PFSK-1 (cell line): ENCODE measurements at regions not wholly inside any gene's neighbourhood (a gene's known extent, or its start where the extent isn't known, plus 50 kb on each side); places are given as distances from the start of the nearest gene placed in this dataset.

Experiments
- FOXP2 ChIP-seq: optimal IDR thresholded peaks from 2 replicates; pipeline ENCODE3; 2011; ENCODE audit warnings: borderline replicate concordance, control low read depth, inconsistent platforms; ENCODE audit not compliant: insufficient read depth; ENCODE audit errors: extremely low read length, extremely low read depth
- POLR2AphosphoS5 ChIP-seq: IDR thresholded peaks from 2 replicates; pipeline ENCODE4 v1.6.1; 2012; ENCODE audit warnings: low read depth, mild to moderate bottlenecking, control low read depth, low read length, moderate library complexity
- SIN3A ChIP-seq: IDR thresholded peaks from 2 replicates; pipeline ENCODE4 v1.6.1; 2012; ENCODE audit warnings: mild to moderate bottlenecking, low read length, moderate library complexity, borderline replicate concordance; ENCODE audit not compliant: insufficient read depth
- TAF1 ChIP-seq: IDR thresholded peaks from 2 replicates; pipeline ENCODE4 v1.6.1; 2012; ENCODE audit warnings: low read length, control low read depth, borderline replicate concordance; ENCODE audit not compliant: insufficient read depth
- TF ChIP-seq, protein P1 (sequence below), 2 experiments: IDR thresholded peaks; 2 replicates each; pipeline versions ENCODE4 v1.6.1 to v1.8.0; 2011 to 2012; ENCODE audit warnings: low read depth in 2 of 2, low read length in 2 of 2, control low read depth in 1 of 2, inconsistent platforms in 1 of 2, mild to moderate bottlenecking in 1 of 2, moderate library complexity in 1 of 2; ENCODE audit not compliant: insufficient read depth in 1 of 2

GRCh38 chr4:66351761-66352160, 681.5 kb upstream of the EPHA5 start:
- no peak for TF ChIP-seq SIN3A
- no peak for TF ChIP-seq TAF1
- no peak for TF ChIP-seq FOXP2
- TF ChIP-seq POLR2AphosphoS5: no peak
- TF ChIP-seq, protein P1, sequence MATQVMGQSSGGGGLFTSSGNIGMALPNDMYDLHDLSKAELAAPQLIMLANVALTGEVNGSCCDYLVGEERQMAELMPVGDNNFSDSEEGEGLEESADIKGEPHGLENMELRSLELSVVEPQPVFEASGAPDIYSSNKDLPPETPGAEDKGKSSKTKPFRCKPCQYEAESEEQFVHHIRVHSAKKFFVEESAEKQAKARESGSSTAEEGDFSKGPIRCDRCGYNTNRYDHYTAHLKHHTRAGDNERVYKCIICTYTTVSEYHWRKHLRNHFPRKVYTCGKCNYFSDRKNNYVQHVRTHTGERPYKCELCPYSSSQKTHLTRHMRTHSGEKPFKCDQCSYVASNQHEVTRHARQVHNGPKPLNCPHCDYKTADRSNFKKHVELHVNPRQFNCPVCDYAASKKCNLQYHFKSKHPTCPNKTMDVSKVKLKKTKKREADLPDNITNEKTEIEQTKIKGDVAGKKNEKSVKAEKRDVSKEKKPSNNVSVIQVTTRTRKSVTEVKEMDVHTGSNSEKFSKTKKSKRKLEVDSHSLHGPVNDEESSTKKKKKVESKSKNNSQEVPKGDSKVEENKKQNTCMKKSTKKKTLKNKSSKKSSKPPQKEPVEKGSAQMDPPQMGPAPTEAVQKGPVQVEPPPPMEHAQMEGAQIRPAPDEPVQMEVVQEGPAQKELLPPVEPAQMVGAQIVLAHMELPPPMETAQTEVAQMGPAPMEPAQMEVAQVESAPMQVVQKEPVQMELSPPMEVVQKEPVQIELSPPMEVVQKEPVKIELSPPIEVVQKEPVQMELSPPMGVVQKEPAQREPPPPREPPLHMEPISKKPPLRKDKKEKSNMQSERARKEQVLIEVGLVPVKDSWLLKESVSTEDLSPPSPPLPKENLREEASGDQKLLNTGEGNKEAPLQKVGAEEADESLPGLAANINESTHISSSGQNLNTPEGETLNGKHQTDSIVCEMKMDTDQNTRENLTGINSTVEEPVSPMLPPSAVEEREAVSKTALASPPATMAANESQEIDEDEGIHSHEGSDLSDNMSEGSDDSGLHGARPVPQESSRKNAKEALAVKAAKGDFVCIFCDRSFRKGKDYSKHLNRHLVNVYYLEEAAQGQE (IDR thresholded peaks at IDR 0.05; ENCODE audit: insufficient read depth in 1 of 2, low read depth in 2 of 2, low read length in 2 of 2): no peak
